GM18519 (cell line): ENCODE measurements at regions not wholly inside any gene's neighbourhood (a gene's known extent, or its start where the extent isn't known, plus 50 kb on each side); places are given as distances from the start of the nearest gene placed in this dataset.

ENCODE experiments used
- ATAC-seq: cut with Tn5 transposase; IDR thresholded peaks from one replicate; pipeline ENCODE4 v1.9.1; 2021; ENCODE audit warnings: mild to moderate bottlenecking, moderate library complexity; ENCODE audit not compliant: unreplicated experiment, low FRiP score

- no peak for ATAC-seq
Observed at GRCh38 chr16:64892835-64893785, 228.8 kb downstream of the CDH11 start.

GRCh38 chr16:64889446-64889845, 232.4 kb downstream of the CDH11 start:
- no peak for ATAC-seq

GRCh38 chr16:64887651-64888050, 234.2 kb downstream of the CDH11 start:
- no peak for ATAC-seq

- ATAC-seq, result no peak
Observed at GRCh38 chr16:64882078-64882784, 239.6 kb downstream of the CDH11 start.

GRCh38 chr16:64880994-64881393, 240.9 kb downstream of the CDH11 start:
- ATAC-seq, result no peak

- no peak for ATAC-seq
Observed at GRCh38 chr16:64880006-64880405, 241.9 kb downstream of the CDH11 start.

GRCh38 chr16:64878940-64879339, 242.9 kb downstream of the CDH11 start:
- no peak for ATAC-seq

- no peak for ATAC-seq
Observed at GRCh38 chr16:64872101-64872500, 249.8 kb downstream of the CDH11 start.

- ATAC-seq, result no peak
Observed at GRCh38 chr16:64870859-64871258, 251.0 kb downstream of the CDH11 start.

- ATAC-seq, result no peak
Observed at GRCh38 chr16:64869781-64870180, 252.1 kb downstream of the CDH11 start.

- ATAC-seq, result no peak
Observed at GRCh38 chr16:64866021-64866420, 255.8 kb downstream of the CDH11 start.

- no peak for ATAC-seq
Observed at GRCh38 chr16:64865069-64865696, 256.7 kb downstream of the CDH11 start.

- no peak for ATAC-seq
Observed at GRCh38 chr16:64864232-64864809, 257.5 kb downstream of the CDH11 start.

- ATAC-seq, result no peak
Observed at GRCh38 chr16:64858076-64858475, 263.8 kb downstream of the CDH11 start.

GRCh38 chr16:64857411-64857810, 264.5 kb downstream of the CDH11 start:
- ATAC-seq, result no peak

- ATAC-seq, result no peak
Observed at GRCh38 chr16:64853551-64853950, 268.3 kb downstream of the CDH11 start.

- ATAC-seq, result no peak
Observed at GRCh38 chr16:64846966-64847365, 274.9 kb downstream of the CDH11 start.

- no peak for ATAC-seq
Observed at GRCh38 chr16:64845071-64845470, 276.8 kb downstream of the CDH11 start.

- ATAC-seq, result no peak
Observed at GRCh38 chr16:64841482-64841881, 280.4 kb downstream of the CDH11 start.

GRCh38 chr16:64841071-64841470, 280.8 kb downstream of the CDH11 start:
- ATAC-seq, result no peak

GRCh38 chr16:64830653-64831052, 291.2 kb downstream of the CDH11 start:
- ATAC-seq, result no peak
